Naive thymus-derived CD4-positive, alpha-beta T cell (primary cell): ENCODE measurements at regions not wholly inside any gene's neighbourhood (a gene's known extent, or its start where the extent isn't known, plus 50 kb on each side); places are given as distances from the start of the nearest gene placed in this dataset.

Source experiments
- ATAC-seq: fragments of 150-1000 bp; cut with Tn5 transposase; 2 replicates; pipeline ENCODE4 v1.10.0; 2021; ENCODE audit warnings: mild to moderate bottlenecking, moderate library complexity
- CTCF ChIA-PET: fragments of 350-600 bp; sonication (Branson Sonifier 250); formaldehyde crosslinking; loops from one replicate; lab custom pipeline; 2021; ENCODE audit warnings: antibody characterized with exemption; lab: Charles Lee
- POLR2A ChIA-PET: fragments of 350-600 bp; sonication (Branson Sonifier 250); formaldehyde crosslinking; loops from one replicate; lab custom pipeline; 2021; ENCODE audit warnings: antibody characterized with exemption, inconsistent platforms; lab: Charles Lee
- DNase-seq, 9 donors: peaks; one replicate each; pipeline versions ENCODE4 v3.0.0 to v3.0.0-alpha.2; 2020 to 2022; ENCODE audit warnings: mixed read lengths in 1 of 9
- H3K27ac ChIP-seq: one replicate; pipeline ENCODE4 v1.7.0; 2013; ENCODE audit warnings: mild to moderate bottlenecking, low read depth, low read length, moderate library complexity
- H3K27me3 ChIP-seq, 2 donors: one replicate each; pipeline ENCODE4 v1.7.0; 2013; ENCODE audit warnings: low read length in 2 of 2, mild to moderate bottlenecking in 2 of 2, moderate library complexity in 2 of 2; ENCODE audit not compliant: control insufficient read depth in 2 of 2, insufficient read depth in 2 of 2
- H3K36me3 ChIP-seq, 3 experiments: 1 replicate in 2 of 3; 2 replicates in 1 of 3; pipeline ENCODE4 v1.7.0; 2013; ENCODE audit warnings: low read length in 3 of 3, mild to moderate bottlenecking in 3 of 3, moderate library complexity in 1 of 3; ENCODE audit not compliant: insufficient read depth in 3 of 3, control insufficient read depth in 2 of 3
- H3K4me1 ChIP-seq, 2 donors: one replicate each; pipeline ENCODE4 v1.7.0; 2013; ENCODE audit warnings: low read length in 2 of 2, mild to moderate bottlenecking in 2 of 2, moderate library complexity in 1 of 2; ENCODE audit not compliant: control insufficient read depth in 2 of 2, insufficient read depth in 2 of 2
- H3K4me3 ChIP-seq: 2 replicates; pipeline ENCODE4 v1.7.0; 2013; ENCODE audit warnings: mild to moderate bottlenecking, low read length
- H3K9me3 ChIP-seq, 3 experiments: 1 replicate in 2 of 3; 2 replicates in 1 of 3; pipeline ENCODE4 v1.7.0; 2013; ENCODE audit warnings: low read length in 3 of 3; ENCODE audit not compliant: control insufficient read depth in 2 of 3
- H3K27ac Mint-ChIP-seq, 9 donors: one replicate each; pipeline ENCODE4 v1.8.0; 2020 to 2022; ENCODE audit warnings: mixed read lengths in 9 of 9, mild to moderate bottlenecking in 8 of 9, moderate library complexity in 5 of 9, inconsistent platforms in 2 of 9
- H3K27me3 Mint-ChIP-seq, 5 donors: one replicate each; pipeline ENCODE4 v1.8.0; 2021 to 2022; ENCODE audit warnings: mixed read lengths in 5 of 5, mild to moderate bottlenecking in 1 of 5
- H3K36me3 Mint-ChIP-seq, 5 donors: one replicate each; pipeline ENCODE4 v1.8.0; 2020 to 2022; ENCODE audit warnings: mixed read lengths in 5 of 5, mild to moderate bottlenecking in 3 of 5, inconsistent platforms in 1 of 5
- H3K4me1 Mint-ChIP-seq, 7 donors: one replicate each; pipeline ENCODE4 v1.8.0; 2020 to 2022; ENCODE audit warnings: mixed read lengths in 7 of 7, mild to moderate bottlenecking in 3 of 7, inconsistent platforms in 1 of 7
- H3K4me3 Mint-ChIP-seq, 10 donors: one replicate each; pipeline ENCODE4 v1.8.0; 2020 to 2022; ENCODE audit warnings: mild to moderate bottlenecking in 10 of 10, mixed read lengths in 10 of 10, moderate library complexity in 6 of 10, inconsistent platforms in 2 of 10
- H3K9me3 Mint-ChIP-seq, 11 donors: one replicate each; pipeline ENCODE4 v1.8.0; 2020 to 2022; ENCODE audit warnings: mixed read lengths in 11 of 11, mild to moderate bottlenecking in 4 of 11, inconsistent platforms in 1 of 11, moderate library complexity in 1 of 11
- intact Hi-C, 2 donors: fragments of 100-400 bp; cut with micrococcal nuclease; formaldehyde crosslinking; loops; one replicate each; pipeline ENCODE4 v1.15.1; 2023

DNA sequence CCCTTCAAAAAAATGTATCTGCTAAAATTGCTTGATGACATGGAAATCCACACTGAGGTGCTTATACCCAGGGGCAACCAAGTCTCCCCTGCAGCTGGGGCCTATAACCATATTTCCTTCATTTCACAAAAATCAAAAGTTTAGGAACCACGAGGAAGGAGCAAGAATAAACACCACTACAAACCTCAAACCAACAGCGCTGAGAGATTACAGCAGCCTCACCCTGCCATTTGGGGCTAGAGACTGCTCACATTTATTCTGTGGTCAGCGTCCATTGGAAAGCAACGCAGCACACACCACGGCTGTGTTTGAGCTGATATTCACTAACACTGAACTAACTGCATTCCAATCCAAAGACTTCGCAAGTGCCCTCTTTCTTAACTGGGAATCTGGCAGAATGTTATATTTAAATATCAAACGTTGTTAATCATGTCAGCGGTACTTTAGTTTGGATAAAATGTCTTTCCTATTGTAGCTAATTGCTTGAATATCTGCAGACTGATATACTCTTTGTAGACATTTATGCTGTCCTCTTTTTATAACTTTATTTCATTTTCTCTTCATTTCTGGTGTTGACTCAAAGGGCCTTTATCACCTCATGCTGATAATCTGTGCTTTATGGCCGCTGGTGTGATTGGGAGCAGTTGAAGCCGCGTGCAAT is 94.6 kb downstream of the FOXA2 start:
- Histone ChIP-seq H3K4me3 (no peak overlapping the region), H3K36me3 (no peaks in the 10 kb centered on the region), H3K9me3 (no peaks in the 10 kb centered on the region), H3K27me3 (no peaks in the 10 kb centered on the region), H3K4me1 (no peaks in the 10 kb centered on the region), H3K27ac (no peak overlapping the region)
- ATAC-seq = no peak
- Mint-ChIP-seq H3K4me1 (no peaks in the 10 kb centered on the region), H3K27me3 (peaks cover 0 to 10% (median 6%) of the 10 kb centered on the region in 5 donors), H3K27ac (no peak overlapping the region), H3K4me3 (no peak overlapping the region), H3K36me3 (no peaks in the 10 kb centered on the region), H3K9me3 (peaks cover 0 to 8% (median 3%) of the 10 kb centered on the region in 11 donors)
- intact Hi-C loops = no loop called here
- no peak for DNase-seq
- ChIA-PET POLR2A (no interaction called here), CTCF (no interaction called here)

DNA sequence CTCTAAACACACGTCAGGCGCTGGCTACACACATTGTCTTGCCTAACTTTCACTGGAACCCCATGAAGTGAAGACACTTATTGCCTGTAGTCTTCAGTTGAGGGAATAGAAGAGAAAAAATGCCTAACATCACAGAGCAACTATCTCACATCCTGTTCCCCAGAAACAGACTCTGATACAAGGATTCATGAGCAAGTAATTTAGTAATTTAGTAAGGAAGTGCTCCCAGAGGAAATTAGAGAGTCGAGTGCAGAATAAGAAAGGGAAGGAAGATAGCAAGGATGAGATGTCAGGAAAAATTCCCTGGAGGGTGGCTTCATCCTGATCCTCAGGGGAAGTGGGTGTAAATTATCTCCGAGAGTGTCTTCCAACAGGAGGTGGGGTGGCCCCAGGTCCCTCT is 104.0 kb downstream of the FOXA2 start:
- no peak overlapping the region for H3K4me3 ChIP-seq
- Mint-ChIP-seq H3K27ac (no peak overlapping the region), H3K9me3 (peaks cover 0 to 20% (median 8%) of the 10 kb centered on the region in 11 donors), H3K4me3 (no peak overlapping the region), H3K36me3 (no peaks in the 10 kb centered on the region), H3K4me1 (no peaks in the 10 kb centered on the region), H3K27me3 (no peaks in the 10 kb centered on the region)
- H3K4me1 ChIP-seq = no peaks in the 10 kb centered on the region
- H3K27ac ChIP-seq = no peak overlapping the region
- ChIA-PET CTCF (interaction anchor here (0.7 kb wide), 1 partner anchor 11 kb away, joined by 5 read pairs; no protein-coding TSS in a partner anchor), POLR2A (no interaction called here)
- no peaks in the 10 kb centered on the region for H3K9me3 ChIP-seq
- DNase-seq (no peak), ATAC-seq (no peak)
- intact Hi-C loops = no loop called here
- no peaks in the 10 kb centered on the region for H3K27me3 ChIP-seq
- H3K36me3 ChIP-seq = no peaks in the 10 kb centered on the region

DNA sequence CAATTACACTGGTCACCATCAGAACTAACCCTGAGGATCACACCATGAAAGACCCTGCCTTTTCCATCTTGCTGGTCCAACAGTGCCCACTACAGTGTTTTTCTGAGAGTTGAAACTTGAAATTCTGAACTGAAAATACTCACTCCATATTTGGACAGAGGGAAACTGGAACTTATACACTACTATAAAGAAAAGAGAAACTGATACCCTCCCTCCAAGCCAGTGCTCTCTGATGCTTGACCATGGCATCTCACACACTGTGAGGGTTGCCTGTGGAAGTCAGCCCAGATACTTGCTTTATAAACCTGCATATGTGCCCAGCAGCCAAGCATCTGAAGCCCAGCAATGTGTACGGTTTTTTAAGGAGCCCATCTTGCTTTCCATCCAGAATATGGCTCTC is 108.7 kb downstream of the FOXA2 start:
- no peaks in the 10 kb centered on the region for H3K27me3 Mint-ChIP-seq

DNA sequence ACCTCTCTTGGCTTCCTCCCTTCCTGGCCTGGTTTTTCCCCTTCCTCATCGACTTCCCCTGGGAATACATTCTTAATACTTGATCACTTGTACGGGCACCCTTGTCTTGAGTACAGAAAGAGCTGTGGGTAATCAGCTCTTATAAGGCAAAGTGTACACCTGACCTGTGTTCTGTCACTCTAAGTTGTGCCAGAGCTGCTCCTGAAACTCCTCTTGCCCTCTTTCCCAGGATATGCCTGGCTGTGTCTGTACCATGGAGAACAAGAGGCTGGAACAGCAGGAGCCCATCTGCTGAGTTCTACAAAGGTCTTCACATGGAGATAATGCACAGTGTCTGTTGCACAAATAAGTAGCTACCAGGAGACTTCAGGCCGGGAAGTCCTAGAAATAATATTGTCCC is 110.1 kb downstream of the FOXA2 start:
- CTCF ChIA-PET = no interaction called here
- H3K9me3 Mint-ChIP-seq = peaks cover 3 to 33% (median 10%) of the 10 kb centered on the region in 11 donors
- H3K27me3 Mint-ChIP-seq = no peaks in the 10 kb centered on the region
- no peaks in the 10 kb centered on the region for H3K36me3 ChIP-seq
- no peak overlapping the region for H3K4me3 Mint-ChIP-seq
- no peaks in the 10 kb centered on the region for H3K9me3 ChIP-seq
- H3K36me3 Mint-ChIP-seq = no peaks in the 10 kb centered on the region
- POLR2A ChIA-PET = no interaction called here
- intact Hi-C loops = no loop called here
- ATAC-seq (no peak), DNase-seq (no peak)
- no peak overlapping the region for H3K4me3 ChIP-seq
- no peaks in the 10 kb centered on the region for H3K27me3 ChIP-seq
- H3K27ac Mint-ChIP-seq = no peak overlapping the region
- H3K4me1 ChIP-seq = no peaks in the 10 kb centered on the region
- no peaks in the 10 kb centered on the region for H3K4me1 Mint-ChIP-seq
- H3K27ac ChIP-seq = no peak overlapping the region

More for the DNA sequence above, 108.7 kb downstream of the FOXA2 start:
- Mint-ChIP-seq H3K4me1 (no peaks in the 10 kb centered on the region), H3K9me3 (peaks cover 3 to 33% (median 10%) of the 10 kb centered on the region in 11 donors), H3K4me3 (no peak overlapping the region), H3K36me3 (no peaks in the 10 kb centered on the region), H3K27ac (no peak overlapping the region)
- Histone ChIP-seq H3K4me1 (no peaks in the 10 kb centered on the region), H3K4me3 (no peak overlapping the region), H3K27ac (no peak overlapping the region), H3K9me3 (no peaks in the 10 kb centered on the region), H3K27me3 (no peaks in the 10 kb centered on the region), H3K36me3 (no peaks in the 10 kb centered on the region)
- ChIA-PET CTCF (no interaction called here), POLR2A (no interaction called here)
- ATAC-seq (no peak), DNase-seq (no peak)
- intact Hi-C loops = no loop called here

DNA sequence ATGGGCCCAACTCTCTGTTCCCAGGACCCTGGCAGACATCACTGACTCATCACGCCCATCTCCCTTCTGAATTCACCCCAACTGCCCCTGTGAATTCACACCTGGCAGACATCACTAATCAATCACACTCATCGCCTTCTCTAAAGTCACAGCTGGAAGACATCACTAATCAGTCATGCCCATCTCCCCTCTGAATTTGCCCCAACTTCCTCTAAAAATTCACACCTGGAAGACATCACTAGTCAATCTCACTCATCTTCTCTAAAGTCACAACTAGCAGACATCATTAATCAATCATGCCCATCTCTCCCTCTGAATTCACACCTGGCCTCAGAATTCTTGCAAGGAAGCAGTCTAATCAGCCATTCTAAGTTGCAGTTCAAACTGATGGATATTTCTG is 111.1 kb downstream of the FOXA2 start:
- peaks cover 3 to 27% (median 10%) of the 10 kb centered on the region in 11 donors for H3K9me3 Mint-ChIP-seq
- no peaks in the 10 kb centered on the region for H3K9me3 ChIP-seq
- intact Hi-C loops = no loop called here
- H3K4me1 Mint-ChIP-seq = no peaks in the 10 kb centered on the region
- no peak overlapping the region for H3K4me3 ChIP-seq
- H3K36me3 Mint-ChIP-seq = no peaks in the 10 kb centered on the region
- ATAC-seq = no peak
- ChIA-PET CTCF (no interaction called here), POLR2A (no interaction called here)
- no peaks in the 10 kb centered on the region for H3K27me3 Mint-ChIP-seq
- H3K27ac ChIP-seq = no peak overlapping the region
- H3K27ac Mint-ChIP-seq = no peak overlapping the region
- no peaks in the 10 kb centered on the region for H3K27me3 ChIP-seq
- no peak overlapping the region for H3K4me3 Mint-ChIP-seq
- no peak for DNase-seq
- no peaks in the 10 kb centered on the region for H3K36me3 ChIP-seq
- no peaks in the 10 kb centered on the region for H3K4me1 ChIP-seq

DNA sequence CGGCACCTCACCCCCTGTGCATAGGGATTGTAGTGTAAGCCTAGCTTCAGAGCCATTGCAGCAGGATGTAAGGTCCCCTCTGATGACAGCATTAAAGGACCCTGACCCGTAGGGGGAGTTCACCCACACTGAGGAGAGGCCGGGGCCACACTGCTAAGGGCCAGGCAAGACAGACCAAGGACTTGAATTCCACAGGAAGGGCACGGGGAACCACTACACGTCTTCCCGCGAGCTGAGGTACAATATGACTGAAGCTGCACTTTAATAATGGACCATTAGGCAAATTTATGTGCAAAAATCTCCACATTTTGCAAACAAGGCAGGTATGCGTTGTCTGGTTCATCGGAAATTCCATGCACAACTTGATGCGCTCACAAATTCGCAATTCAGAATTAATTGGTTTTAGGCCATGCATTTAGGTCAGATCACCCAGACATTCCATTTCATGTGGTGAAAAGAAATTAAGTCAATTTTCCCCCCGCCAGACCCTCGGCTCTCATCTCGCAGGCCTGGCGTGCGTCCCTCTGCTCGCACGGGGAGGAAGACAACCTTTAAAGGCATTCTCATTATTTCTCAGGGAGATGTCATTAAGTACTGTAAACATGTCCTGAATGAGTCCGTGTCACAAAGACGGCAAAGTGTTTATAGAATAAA is 111.8 kb downstream of the FOXA2 start:
- no peak overlapping the region for H3K4me3 ChIP-seq
- no peaks in the 10 kb centered on the region for H3K9me3 ChIP-seq
- H3K27ac ChIP-seq = no peak overlapping the region
- no peaks in the 10 kb centered on the region for H3K4me1 ChIP-seq
- no peaks in the 10 kb centered on the region for H3K36me3 ChIP-seq
- DNase-seq = no peak
- H3K27ac Mint-ChIP-seq = no peak overlapping the region
- ChIA-PET POLR2A (no interaction called here), CTCF (no interaction called here)
- intact Hi-C loops = no loop called here
- ATAC-seq = no peak
- H3K4me3 Mint-ChIP-seq = no peak overlapping the region
- no peaks in the 10 kb centered on the region for H3K4me1 Mint-ChIP-seq
- no peaks in the 10 kb centered on the region for H3K27me3 Mint-ChIP-seq
- no peaks in the 10 kb centered on the region for H3K36me3 Mint-ChIP-seq
- no peaks in the 10 kb centered on the region for H3K27me3 ChIP-seq
- peaks cover 3 to 22% (median 10%) of the 10 kb centered on the region in 11 donors for H3K9me3 Mint-ChIP-seq
